DND-41 (cell line): ENCODE measurements at regions not wholly inside any gene's neighbourhood (a gene's known extent, or its start where the extent isn't known, plus 50 kb on each side); places are given as distances from the start of the nearest gene placed in this dataset.

Experiments
- CTCF ChIP-seq: IDR thresholded peaks from 2 replicates; pipeline ENCODE4 v1.5.1; 2012; ENCODE audit warnings: borderline replicate concordance, low read length, moderate library complexity, mild to moderate bottlenecking; ENCODE audit not compliant: poor library complexity, severe bottlenecking; ENCODE audit errors: extremely low read depth
- EZH2 ChIP-seq: IDR thresholded peaks from 3 replicates; pipeline ENCODE4 v1.6.1; 2012; ENCODE audit warnings: borderline replicate concordance, low read depth, mild to moderate bottlenecking, moderate library complexity, low read length, inconsistent platforms; ENCODE audit not compliant: severe bottlenecking

- TF ChIP-seq CTCF (no peak), EZH2 (no peak)
These were observed 190.7 kb downstream of the JRKL start for GRCh38 chr11:96580476-96581040.
